GM21576 (cell line): ENCODE measurements at regions not wholly inside any gene's neighbourhood (a gene's known extent, or its start where the extent isn't known, plus 50 kb on each side); places are given as distances from the start of the nearest gene placed in this dataset.

Experiments used
- ATAC-seq: cut with Tn5 transposase; IDR thresholded peaks from one replicate; pipeline ENCODE4 v1.9.1; 2021; ENCODE audit warnings: mild to moderate bottlenecking, moderate library complexity; ENCODE audit not compliant: unreplicated experiment

DNA sequence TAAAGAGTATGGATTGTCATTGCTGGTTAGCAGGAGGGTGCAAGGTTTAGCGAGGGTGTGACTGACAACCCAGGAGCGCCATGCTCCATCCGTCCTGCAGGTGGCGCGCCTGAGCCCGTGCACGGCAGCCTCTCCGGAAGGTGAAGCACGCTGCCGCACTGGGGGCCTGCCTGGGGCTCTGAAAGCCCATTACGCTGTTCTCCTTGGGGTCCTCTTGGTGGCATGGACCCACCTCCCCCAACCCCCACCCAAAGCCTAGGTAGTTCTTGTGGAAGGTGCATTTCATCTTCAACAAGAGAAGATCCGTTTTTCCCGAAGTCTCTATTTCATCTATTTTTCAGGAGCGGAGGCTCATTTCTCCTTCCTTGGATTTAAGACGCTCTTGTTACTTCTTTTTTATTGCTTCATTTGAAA is 197.4 kb upstream of the KCNG1 start:
- no peak for ATAC-seq

DNA sequence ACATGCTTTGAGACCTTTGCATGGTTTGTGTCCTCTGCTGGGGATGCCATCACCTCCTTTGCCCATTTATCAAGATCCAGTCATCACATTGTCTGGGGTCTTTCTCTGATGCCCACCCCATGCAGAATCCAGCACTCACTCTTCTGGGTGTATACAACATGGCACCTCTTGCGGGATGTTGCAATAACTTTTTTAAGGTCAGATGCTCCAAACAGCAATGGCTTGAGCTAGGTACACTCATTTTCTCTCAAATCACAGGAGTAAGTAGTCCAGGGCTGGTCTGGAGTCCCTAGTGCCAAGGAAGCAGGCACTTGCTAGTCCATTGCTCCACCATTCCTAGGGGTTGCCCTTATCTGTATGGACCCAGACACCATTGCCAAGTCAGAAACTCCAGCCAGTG is 196.6 kb upstream of the KCNG1 start:
- no peak for ATAC-seq

DNA sequence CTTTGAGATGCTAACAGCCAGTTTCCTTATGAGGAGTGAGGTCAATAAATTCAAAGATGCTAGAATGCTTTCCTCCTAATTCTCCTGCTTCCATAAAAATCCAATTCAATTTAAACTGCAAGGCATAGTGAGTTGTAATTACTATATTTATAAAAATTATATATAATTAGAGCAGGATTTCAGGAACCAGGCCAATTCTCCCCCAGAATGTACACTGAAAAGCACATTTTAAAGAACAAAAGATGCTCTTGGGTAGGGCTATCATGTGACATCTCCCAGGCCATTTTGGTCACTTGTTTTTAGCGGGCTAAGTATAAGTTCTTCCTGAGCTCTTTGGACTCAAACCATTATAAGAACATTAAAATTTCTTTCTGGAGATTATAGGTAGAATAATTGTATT is 195.7 kb upstream of the KCNG1 start:
- ATAC-seq: no peak

DNA sequence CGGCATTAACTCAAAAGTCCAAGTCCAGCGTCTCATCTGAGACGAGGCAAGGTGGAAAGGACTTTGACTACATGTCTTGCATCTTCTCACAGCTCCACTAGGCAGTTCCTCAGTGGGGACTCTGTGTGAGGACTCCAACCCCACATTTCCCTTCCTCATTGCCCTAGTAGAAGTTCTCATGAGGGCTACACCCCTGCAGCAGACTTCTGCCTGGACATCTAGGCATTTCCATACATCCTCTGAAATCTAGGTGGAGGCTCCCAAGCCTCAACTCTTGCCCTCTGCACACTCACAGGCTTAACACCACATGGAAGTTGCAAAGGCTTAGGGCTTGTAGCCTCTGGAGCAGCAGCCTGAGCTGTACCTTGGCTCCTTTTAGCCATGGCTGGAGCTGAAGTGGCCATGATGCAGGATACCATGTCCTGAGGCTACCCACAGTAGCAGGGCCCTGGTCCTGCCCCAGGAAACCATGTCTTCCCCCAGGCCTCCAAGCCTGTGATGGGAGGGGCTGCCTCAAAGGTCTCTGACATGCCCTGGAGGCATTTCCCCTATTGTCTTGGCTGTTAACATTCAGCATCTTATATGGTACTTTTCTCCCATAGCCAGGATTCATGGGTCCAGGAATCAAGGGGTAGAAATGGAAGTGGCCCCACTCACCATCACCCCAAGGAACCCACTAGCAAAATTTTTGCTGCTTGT is 194.6 kb upstream of the KCNG1 start:
- ATAC-seq: no peak

DNA sequence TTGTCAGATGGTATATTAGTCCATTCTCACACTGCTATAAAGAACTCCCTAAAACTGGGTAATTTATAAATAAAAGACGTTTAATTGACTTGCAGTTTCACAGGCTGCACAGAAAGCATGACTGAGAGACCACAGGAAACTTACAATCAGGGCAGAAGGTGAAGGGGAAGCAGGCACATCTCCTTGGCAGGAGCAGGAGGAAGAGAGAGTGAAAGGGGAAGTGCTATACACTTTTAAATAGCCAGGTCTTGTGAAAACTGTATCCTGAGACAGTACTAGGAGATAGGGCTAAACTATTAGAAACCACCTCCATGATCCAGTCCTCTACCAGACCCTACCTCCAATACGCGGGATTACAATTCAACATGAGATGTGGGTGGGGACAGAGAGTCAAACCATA is 193.9 kb upstream of the KCNG1 start:
- ATAC-seq: no peak

DNA sequence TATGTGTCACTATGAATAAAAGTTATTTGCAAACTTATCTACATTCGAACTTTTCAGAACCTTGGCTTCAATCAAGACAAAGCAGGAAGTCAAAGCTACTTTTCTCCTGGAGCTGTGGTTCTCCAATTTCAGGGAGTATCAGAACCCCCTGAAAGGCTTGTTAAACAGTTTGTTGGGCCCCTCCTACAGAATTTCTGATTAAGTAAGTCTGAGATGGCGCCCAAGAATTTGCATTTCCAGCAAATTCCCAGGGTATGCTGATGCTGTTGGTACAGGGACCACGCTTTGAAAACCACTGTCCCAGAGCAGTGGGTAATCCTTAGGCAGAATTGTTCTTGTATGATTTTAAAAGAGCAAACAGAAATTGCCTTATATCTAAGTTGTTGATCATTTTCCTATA is 189.9 kb upstream of the KCNG1 start:
- no peak for ATAC-seq

DNA sequence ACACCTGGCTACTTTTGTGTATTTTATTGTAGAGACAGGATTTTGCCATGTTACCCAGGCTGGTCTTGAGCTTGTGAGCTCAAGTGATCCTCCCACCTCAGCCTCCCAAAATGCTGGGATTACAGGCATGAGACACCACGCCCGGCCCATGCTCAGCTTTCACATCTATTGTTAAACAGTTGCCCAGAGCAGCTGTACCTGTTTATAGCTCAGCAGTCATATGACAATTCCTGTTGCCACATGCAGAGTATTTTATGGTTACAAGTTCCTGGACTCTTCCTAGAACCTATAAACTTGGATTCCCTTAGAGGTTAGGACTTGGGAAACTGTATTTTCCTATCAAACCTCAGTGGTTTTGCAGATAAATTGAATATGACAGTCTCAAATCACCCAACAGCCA is 188.3 kb upstream of the KCNG1 start:
- no peak for ATAC-seq

DNA sequence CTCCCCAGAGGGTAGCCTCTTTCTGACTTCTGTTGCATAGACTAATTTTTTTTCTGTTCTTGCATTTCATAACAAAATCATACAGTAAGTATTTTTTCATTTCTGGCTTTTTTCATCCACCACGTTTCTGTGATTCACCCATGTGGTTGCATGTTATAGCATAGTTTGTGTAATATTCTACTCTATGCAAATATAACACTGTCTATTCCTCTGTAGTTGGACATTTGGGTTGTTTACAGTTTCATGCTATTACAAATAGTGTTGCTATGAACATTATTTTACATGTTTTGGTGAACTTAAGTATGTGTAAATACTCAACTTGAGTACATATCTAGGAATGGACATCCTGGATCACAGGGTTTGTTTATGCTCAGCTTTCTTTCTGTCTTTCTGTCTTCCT is 187.2 kb upstream of the KCNG1 start:
- ATAC-seq: no peak

DNA sequence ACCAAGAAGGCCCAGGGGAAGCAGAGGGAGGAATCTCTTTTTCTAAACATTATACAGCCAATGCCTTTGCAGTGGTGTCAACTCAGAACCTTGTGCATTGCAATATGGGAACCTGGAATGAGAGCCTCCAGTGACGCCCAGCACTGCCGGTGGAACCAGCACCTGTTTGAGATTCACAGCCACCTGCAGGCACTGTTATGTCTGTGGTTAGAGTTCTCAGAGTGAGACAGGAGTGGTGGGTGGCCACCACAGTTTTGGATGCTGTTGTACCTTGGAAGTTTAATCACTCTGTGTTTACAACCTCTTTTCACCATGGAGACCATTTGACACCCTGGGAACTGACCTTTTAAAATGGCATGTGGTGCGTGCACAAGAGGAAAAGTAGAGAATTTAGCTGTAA is 185.3 kb upstream of the KCNG1 start:
- ATAC-seq: no peak

DNA sequence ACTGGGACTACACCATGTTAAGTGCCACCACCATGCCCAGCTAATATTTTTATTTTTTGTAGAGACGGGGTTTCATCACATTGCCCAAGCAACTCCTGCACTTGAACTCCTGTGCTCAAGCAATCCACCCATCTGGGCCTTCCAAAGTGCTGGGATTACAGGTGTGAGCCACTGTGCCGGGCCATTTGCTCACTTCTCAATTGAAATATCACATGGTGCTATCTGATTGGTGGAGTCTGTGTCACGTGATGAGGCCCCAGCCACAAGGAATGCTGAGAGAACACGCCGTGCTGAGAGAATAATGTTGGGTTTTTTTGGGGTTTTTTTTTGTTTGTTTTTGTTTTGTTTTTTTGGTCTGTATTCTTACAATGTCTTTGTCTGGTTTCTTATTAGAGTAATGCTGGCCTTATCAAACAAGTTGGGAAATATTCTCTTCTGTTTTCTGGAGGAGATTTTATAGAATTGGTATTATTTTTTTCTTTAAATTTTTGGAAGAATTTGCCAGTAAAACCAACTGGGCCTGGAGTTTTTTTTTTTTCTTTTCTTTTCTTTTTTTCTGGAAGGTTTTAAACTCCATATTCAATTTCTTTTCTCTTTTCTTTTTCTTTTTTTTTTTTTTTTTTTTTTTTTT is 183.2 kb upstream of the KCNG1 start:
- no peak for ATAC-seq

DNA sequence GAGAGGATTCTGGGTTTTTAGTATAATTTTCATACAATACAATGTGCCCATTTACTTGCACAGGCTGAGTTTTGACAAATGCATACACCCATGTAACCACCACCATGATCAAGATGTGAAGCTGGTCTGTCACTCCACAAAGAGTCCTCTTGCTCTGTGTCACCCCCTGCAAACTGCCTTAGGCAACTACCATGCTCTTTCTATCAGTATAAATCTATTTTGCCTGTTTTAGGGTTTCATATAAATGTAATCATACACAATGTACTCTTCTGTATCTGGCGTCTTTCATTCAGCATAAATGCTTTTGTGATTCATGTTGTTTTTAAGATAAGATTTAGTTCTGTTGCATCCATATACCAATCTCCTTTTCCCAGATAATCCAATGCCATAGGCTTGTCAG is 181.9 kb upstream of the KCNG1 start:
- ATAC-seq: no peak

DNA sequence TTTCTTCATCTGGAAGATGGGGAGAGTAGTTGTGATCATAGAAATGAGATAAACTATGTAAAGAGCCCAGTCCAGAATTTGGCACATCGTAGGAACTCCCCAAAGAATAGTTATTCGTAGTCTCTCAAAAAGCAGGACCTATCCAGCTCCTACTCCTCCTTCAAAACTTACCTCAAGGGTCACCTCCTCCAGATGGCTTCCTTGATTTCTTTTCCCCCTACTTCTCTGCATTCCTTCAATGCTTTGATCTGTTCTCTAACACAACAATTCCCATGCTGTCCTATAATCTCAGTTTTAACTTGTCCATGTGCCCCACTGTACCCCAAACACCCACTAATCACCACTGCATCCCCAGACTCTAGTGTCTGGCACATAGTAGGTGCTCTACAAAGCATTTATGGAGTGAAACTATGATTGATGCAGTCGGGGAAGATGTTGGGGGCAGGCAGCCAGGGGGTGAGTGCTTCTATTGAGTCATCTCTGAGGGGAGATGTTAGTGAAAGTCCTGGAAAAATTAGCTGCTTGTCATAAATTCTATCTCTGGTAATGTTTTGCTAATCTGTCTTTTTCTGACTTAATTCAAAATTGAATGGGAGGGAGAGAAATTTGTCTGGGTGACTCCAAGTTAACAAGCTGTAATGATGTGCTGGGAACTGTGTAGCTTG is 181.3 kb upstream of the KCNG1 start:
- ATAC-seq: no peak

DNA sequence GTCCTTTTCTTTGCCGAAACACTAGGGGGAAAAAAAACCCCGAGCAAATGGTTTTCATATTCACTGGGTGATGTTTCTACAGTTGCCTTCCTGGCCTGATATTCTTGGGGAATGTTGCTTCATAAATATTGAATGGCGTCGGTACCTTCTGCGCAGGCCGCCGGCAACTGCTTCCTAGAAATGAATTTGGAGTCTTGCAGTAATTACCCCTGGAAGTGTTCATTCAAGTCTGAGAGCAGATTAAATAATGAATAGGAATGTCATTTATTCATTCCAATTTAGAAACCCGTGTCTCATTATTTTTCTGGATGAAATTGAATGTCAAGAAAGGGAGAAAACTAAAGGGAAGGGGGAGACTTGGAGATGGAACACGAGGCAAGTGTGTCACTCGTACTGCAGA is 179.4 kb upstream of the KCNG1 start:
- no peak for ATAC-seq

DNA sequence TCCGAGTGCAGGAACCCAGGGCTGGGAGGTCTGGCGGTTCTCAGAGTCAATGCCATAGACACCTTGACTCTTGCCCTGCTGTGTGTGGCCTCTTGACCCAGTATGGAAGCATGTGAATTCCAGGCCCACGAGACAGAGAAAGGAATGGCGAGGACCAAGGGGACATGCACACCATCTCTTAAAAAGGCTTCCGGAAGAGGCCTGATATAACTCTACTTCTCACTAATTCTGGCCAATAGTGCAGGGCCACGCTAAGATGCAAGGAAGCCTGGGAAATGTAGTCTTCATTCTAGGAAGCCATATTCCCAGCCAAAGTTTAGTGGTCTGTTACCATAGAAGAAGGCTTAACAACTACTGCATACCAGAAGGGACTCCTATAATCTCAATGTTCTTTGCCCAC is 177.0 kb upstream of the KCNG1 start:
- no peak for ATAC-seq

DNA sequence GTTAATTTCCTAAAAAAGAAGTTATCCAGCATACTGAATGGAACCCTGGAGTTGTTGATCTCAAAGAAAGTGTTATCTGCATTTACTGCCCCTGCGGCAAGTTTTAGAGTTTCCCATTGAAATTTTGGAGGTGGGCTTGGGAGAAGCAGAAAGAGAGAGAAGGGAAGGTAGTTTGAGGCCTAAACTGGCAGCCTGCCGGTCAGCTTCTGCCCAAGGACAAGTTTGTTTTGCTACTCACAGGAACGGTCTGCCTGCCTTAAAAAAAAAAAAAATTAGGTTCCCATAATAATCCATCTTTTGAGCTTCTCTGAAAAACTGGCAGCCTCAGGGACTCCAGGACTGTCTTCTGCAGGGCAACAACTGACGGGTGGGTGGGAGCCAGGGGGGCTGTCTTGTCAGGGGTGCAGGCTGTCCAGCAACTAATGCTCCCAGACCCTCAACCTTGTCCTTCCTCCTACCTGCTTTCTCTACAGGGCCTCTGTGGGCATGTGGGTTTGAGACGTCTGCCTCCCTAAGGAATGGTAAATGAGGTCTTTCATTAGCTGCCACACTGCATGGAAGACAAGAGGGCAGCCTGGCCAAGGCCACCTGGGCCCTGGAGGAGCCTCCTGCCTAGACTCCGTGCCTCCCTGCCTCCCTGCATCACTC is 176.1 kb upstream of the KCNG1 start:
- no peak for ATAC-seq

DNA sequence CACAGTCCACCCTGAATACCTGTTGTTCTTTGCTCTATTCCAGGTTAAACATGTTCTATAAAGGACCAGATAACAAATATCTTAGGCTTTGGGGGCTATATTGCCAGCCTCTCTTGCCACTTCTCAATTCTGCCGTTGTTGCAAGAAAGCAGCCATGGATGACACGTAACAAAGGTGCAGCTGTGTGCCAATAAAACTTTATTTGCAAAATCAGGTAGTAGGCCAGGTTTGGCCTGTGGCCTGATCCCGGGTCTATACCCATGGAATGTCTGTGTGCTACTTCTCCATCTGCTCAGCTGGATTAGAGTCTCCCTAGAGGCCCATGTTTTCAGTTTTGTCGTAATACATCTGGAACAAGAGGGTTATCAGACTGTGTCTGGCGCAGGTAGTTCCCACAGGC is 175.3 kb upstream of the KCNG1 start:
- ATAC-seq: no peak

DNA sequence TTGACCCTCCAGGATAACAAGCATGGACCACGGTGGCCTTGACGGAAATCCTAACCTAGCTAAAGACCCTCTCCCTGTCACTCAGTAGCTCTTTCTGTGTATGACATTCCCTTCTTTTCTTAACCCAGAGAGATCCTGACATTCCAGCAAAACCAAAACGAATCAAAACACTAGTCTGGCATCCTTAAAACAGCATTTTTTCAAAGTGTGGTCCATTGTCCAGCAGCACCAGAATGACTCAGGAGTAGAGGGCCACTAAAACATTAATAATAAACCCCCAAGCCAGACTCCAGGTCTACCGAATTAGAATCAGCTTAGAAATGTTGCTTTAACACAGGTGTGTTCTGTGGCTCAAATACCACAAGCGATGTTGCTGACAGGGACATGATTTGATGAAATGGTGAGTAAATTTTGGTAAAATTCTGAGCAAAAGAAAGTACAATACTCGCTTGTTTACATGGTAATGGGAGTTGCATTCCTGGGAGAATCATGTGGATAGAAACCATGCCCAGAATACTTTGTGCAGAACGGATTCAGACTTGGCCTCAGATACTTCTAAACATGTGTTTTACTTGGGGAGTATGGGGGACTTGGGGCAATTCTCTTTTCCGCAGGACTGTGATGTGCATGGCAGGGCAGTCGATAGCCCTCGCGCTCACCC is 174.2 kb upstream of the KCNG1 start:
- no peak for ATAC-seq

DNA sequence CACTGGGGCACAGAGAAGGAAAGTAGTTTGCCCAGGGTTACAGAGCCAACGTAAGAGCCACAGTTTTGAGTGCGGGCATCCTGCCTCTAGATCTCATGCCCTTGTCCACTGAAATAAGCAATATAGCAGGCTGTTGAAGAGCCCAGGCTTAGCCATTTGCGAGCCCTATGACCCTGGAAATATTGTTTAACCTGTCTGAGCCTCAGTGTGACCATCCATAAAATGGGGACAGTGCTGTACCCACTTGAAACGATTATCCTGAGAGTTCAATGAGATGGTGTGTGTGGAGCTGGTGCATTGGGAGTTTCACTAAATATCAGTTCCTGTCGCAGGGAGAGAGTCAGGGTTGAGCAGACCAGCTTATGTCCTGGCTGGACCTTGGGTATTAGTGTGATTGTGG is 173.1 kb upstream of the KCNG1 start:
- ATAC-seq: no peak

DNA sequence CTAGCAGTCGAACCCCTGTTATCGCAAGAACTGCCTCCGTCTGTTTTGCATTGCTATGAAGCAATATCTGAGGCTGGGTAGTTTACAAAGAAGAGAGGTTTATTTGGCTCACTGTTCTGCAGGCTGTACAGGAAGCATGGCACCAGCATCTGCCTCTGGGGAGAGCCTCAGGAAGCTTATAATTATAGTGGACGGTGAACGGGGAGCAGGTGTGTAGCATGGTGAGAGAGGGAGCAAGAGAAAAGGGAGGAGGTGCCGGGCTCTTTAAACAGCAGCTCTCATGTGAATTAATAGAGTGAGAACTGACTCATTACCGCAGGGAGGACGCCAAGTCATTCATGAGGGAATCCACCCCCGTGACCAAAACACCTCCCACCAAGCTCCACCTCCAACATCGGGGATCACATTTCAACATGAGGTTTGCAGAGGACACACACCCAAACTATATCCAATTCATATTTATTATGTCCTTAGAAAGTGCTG is 172.6 kb upstream of the KCNG1 start:
- no peak for ATAC-seq

DNA sequence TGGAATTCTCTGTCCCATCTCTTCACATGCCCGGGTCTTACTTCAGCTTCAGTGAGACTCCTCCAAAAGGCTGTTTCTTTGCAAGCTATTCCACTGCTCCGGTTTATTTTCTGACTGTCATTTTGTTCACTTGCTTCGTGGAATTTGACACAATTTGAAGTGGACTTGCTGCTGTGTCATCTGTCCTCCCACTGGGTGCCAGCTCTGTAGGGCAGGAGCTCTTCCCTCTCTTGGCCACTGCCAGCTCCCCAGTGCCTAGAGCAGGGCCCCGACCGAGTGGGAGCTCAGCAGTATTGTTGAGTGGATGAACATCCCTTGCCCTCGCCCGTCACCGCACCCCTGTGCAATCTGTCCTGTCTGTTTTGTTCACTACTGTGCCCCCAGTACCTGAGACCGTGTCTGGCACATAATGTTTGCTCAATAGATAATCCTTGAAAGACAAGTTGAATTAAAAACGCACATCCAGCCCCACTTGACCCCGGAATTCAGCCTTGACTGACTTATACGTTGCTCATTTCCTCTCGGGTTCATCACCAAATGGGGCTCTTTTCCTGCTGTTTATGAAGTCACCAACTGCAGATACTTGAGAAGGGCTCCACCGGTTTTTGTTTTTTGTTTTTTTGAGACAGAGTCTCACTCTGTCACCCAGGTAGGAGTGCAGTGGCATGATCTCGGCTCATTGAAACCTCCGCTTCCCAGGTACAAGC is 170.3 kb upstream of the KCNG1 start:
- ATAC-seq: no peak

DNA sequence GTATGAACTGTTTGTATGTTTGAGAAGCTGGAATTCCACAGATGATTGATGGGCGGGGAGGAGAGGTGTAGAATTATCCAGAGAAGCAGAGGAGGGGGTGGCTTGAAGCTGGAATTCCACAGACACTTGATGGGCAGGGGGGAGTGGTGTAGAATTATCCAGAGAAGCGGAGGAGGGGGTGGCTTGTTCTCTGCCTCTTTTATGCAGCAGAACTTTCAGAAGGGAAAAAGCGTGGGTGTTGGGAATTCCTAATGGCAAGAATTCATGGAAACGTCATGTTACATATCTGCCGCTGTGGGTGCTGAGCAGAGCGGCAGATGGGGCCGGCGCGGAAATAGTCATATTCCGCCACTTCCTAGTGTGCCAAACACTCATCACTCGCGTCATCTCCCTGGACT is 167.9 kb upstream of the KCNG1 start:
- no peak for ATAC-seq
